ENCODE measurements at regions not wholly inside any gene's neighbourhood (a gene's known extent, or its start where the extent isn't known, plus 50 kb on each side); places are given as distances from the start of the nearest gene placed in this dataset.

GRCh38 chr2:29974086-29974485 is 52.7 kb upstream of the ALK start:
- DNase-seq (no peak), ATAC-seq (no peak)
- intact Hi-C loops (cut with DNase I, micrococcal nuclease): no loop called here

GRCh38 chr2:29977284-29977683 is 55.9 kb upstream of the ALK start:
- ATAC-seq (no peak), DNase-seq (no peak)
- intact Hi-C loops (cut with DNase I, micrococcal nuclease): no loop called here

GRCh38 chr2:29981402-29981801 is 60.0 kb upstream of the ALK start:
- intact Hi-C loops (cut with DNase I, micrococcal nuclease): no loop called here
- ATAC-seq: no peak
- no peak for DNase-seq

GRCh38 chr2:29983308-29983707 is 61.9 kb upstream of the ALK start:
- DNase-seq (no peak), ATAC-seq (no peak)
- intact Hi-C loops (cut with DNase I, micrococcal nuclease): no loop called here

GRCh38 chr2:29987146-29987545 is 65.8 kb upstream of the ALK start:
- ATAC-seq (no peak), DNase-seq (no peak)
- intact Hi-C loops (cut with DNase I, micrococcal nuclease): no loop called here

- DNase-seq (no peak), ATAC-seq (no peak)
- intact Hi-C loops (cut with DNase I, micrococcal nuclease): no loop called here
Measured at GRCh38 chr2:29990129-29990528, 68.7 kb upstream of the ALK start.

GRCh38 chr2:29991086-29991485 is 69.7 kb upstream of the ALK start:
- ATAC-seq: no peak
- intact Hi-C loops (cut with DNase I, micrococcal nuclease): no loop called here
- no peak for DNase-seq

- intact Hi-C loops (cut with DNase I, micrococcal nuclease): no loop called here
- DNase-seq (no peak), ATAC-seq (no peak)
Measured at GRCh38 chr2:29995241-29995640, 73.9 kb upstream of the ALK start.

- no peak for DNase-seq
- no peak for ATAC-seq
- intact Hi-C loops (cut with DNase I, micrococcal nuclease): no loop called here
Measured at GRCh38 chr2:30003128-30003527, 81.7 kb upstream of the ALK start.

GRCh38 chr2:30022444-30023071 is 101.2 kb upstream of the ALK start:
- no peak for ATAC-seq
- intact Hi-C loops (cut with DNase I, micrococcal nuclease): no loop called here
- no peak for DNase-seq

GRCh38 chr2:30024281-30024680 is 102.9 kb upstream of the ALK start:
- DNase-seq: no peak
- ATAC-seq: no peak
- intact Hi-C loops (cut with DNase I, micrococcal nuclease): no loop called here

- peak; percentile 47 for ATAC-seq
- peak in 1 of 2 donors; percentile 27 for DNase-seq
- intact Hi-C loops (cut with DNase I, micrococcal nuclease): no loop called here
Measured at GRCh38 chr2:30026091-30027055, 105.0 kb upstream of the ALK start.

- ATAC-seq (no peak), DNase-seq (no peak)
- intact Hi-C loops (cut with DNase I, micrococcal nuclease): no loop called here
Measured at GRCh38 chr2:30029804-30030203, 108.4 kb upstream of the ALK start.

GRCh38 chr2:30030361-30030760 is 109.0 kb upstream of the ALK start:
- ATAC-seq (no peak), DNase-seq (no peak)
- intact Hi-C loops (cut with DNase I, micrococcal nuclease): no loop called here

GRCh38 chr2:30031184-30031583 is 109.8 kb upstream of the ALK start:
- DNase-seq (no peak), ATAC-seq (no peak)
- intact Hi-C loops (cut with DNase I, micrococcal nuclease): no loop called here

- ATAC-seq: no peak
- no peak for DNase-seq
- intact Hi-C loops (cut with DNase I, micrococcal nuclease): no loop called here
Measured at GRCh38 chr2:30034052-30034775, 112.6 kb upstream of the YPEL5 start.

GRCh38 chr2:30037016-30037415 is 109.8 kb upstream of the YPEL5 start:
- intact Hi-C loops (cut with DNase I, micrococcal nuclease): no loop called here
- no peak for ATAC-seq
- DNase-seq: no peak

- ATAC-seq (no peak), DNase-seq (no peak)
Measured at GRCh38 chr2:30038419-30038818, 108.4 kb upstream of the YPEL5 start.

GRCh38 chr2:30039101-30039500 is 107.7 kb upstream of the YPEL5 start:
- DNase-seq (no peak), ATAC-seq (no peak)
- intact Hi-C loops (cut with DNase I, micrococcal nuclease): no loop called here

More at GRCh38 chr2:30038419-30038818, 108.4 kb upstream of the YPEL5 start:
- intact Hi-C loops (cut with DNase I, micrococcal nuclease): no loop called here

GRCh38 chr2:30040147-30040546 is 106.7 kb upstream of the YPEL5 start:
- DNase-seq: no peak
- no peak for ATAC-seq
- intact Hi-C loops (cut with DNase I, micrococcal nuclease): no loop called here
